RWPE1 (cell line): ENCODE measurements at regions not wholly inside any gene's neighbourhood (a gene's known extent, or its start where the extent isn't known, plus 50 kb on each side); places are given as distances from the start of the nearest gene placed in this dataset.

Source experiments
- CTCF ChIA-PET: fragments of 350-600 bp; sonication (Branson Sonifier 250); formaldehyde crosslinking; extraction: SDS; loops from one replicate; lab custom pipeline; 2021; lab: Yijun Ruan, JAX
- POLR2A ChIA-PET: fragments of 400-600 bp; formaldehyde crosslinking; extraction: SDS; loops from one replicate; lab custom pipeline; 2020; ENCODE audit warnings: antibody characterized with exemption; ENCODE audit not compliant: low non-redundant PET; lab: Yijun Ruan, JAX
- DNase-seq: peaks from one replicate; pipeline ENCODE4 v3.0.0; 2012; ENCODE audit warnings: low spot score
- H3K27ac ChIP-seq: fragments of 450-650 bp; 2 replicates; pipeline ENCODE4 v1.5.1; 2017
- CTCF ChIP-seq: fragments of 450-650 bp; conservative IDR thresholded peaks from 2 replicates; pipeline ENCODE4 v1.5.1; 2017; ENCODE audit warnings: low read depth, mild to moderate bottlenecking

- no peak for TF ChIP-seq CTCF
- DNase-seq: no peak
- CTCF ChIA-PET: no interaction called here
- POLR2A ChIA-PET: no interaction called here
- no peak overlapping the region for H3K27ac ChIP-seq
Measured at GRCh38 chr19:29014857-29015436, 198.0 kb downstream of the UQCRFS1 start.

- no peak overlapping the region for H3K27ac ChIP-seq
- ChIA-PET CTCF (interaction anchor here (0.7 kb wide), 1 partner anchor 30 kb away, joined by 4 read pairs; no protein-coding TSS in a partner anchor), POLR2A (no interaction called here)
- DNase-seq: no peak
- TF ChIP-seq CTCF: no peak
Measured at GRCh38 chr19:29013988-29014387, 199.0 kb downstream of the UQCRFS1 start.

- no peak for DNase-seq
- CTCF ChIA-PET: interaction anchor here (0.6 to 0.7 kb wide), 2 partner anchors 29 to 375 kb away, joined by 3 to 4 read pairs; no protein-coding TSS in a partner anchor
- POLR2A ChIA-PET: no interaction called here
- TF ChIP-seq CTCF: no peak
- no peak overlapping the region for H3K27ac ChIP-seq
Measured at GRCh38 chr19:29013325-29013724, 199.6 kb downstream of the UQCRFS1 start.

GRCh38 chr19:29012457-29012856, 200.5 kb downstream of the UQCRFS1 start:
- DNase-seq: no peak
- CTCF ChIA-PET: no interaction called here
- POLR2A ChIA-PET: no interaction called here
- no peak for TF ChIP-seq CTCF
- no peak overlapping the region for H3K27ac ChIP-seq

GRCh38 chr19:29010276-29010675, 202.7 kb downstream of the UQCRFS1 start:
- POLR2A ChIA-PET: no interaction called here
- no peak for DNase-seq

GRCh38 chr19:29006057-29006735, 206.8 kb downstream of the UQCRFS1 start:
- CTCF ChIA-PET: interaction anchor here (1.0 kb wide), 1 partner anchor 50 kb away, joined by 5 read pairs; no protein-coding TSS in a partner anchor

More at GRCh38 chr19:29010276-29010675, 202.7 kb downstream of the UQCRFS1 start:
- CTCF ChIA-PET: no interaction called here
- TF ChIP-seq CTCF: no peak
- H3K27ac ChIP-seq: no peak overlapping the region

More at GRCh38 chr19:29006057-29006735, 206.8 kb downstream of the UQCRFS1 start:
- DNase-seq: no peak
- H3K27ac ChIP-seq: no peak overlapping the region
- no peak for TF ChIP-seq CTCF
- POLR2A ChIA-PET: no interaction called here
